Thyroid gland (tissue), 4 donors: ENCODE measurements at regions not wholly inside any gene's neighbourhood (a gene's known extent, or its start where the extent isn't known, plus 50 kb on each side); places are given as distances from the start of the nearest gene placed in this dataset.

ENCODE experiments used
- DNase-seq, 2 donors: peaks; one replicate each; pipeline ENCODE4 v3.0.0-alpha.2; 2019
- H3K27ac ChIP-seq, 3 donors: fragments of 200-600 bp; sonication (generic); 1 replicate in 2 of 3; 2 replicates in 1 of 3; pipeline ENCODE4 v1.5.1; 2016 to 2019; ENCODE audit warnings: mild to moderate bottlenecking in 1 of 3, moderate library complexity in 1 of 3
- H3K27me3 ChIP-seq: fragments of 200-600 bp; sonication (generic); one replicate; pipeline ENCODE4 v1.5.1; 2019
- H3K36me3 ChIP-seq, 2 donors: fragments of 200-600 bp; sonication (generic); one replicate each; pipeline ENCODE4 v1.5.1; 2016 to 2019
- H3K4me1 ChIP-seq, 2 donors: fragments of 200-600 bp; sonication (generic); one replicate each; pipeline ENCODE4 v1.5.1; 2017 to 2019
- H3K4me3 ChIP-seq, 3 donors: fragments of 200-600 bp; sonication (generic); replicated peaks in 1 of 3; 1 replicate in 2 of 3; 2 replicates in 1 of 3; pipeline ENCODE4 v1.5.1; 2016; ENCODE audit warnings: mild to moderate bottlenecking in 1 of 3
- H3K9me3 ChIP-seq: fragments of 200-600 bp; sonication (generic); one replicate; pipeline ENCODE4 v1.5.1; 2017
- POLR2A ChIP-seq, 2 donors: fragments of 450-650 bp; IDR thresholded peaks; one replicate each; pipeline ENCODE4 v1.6.1; 2017; ENCODE audit warnings: antibody characterized with exemption in 2 of 2, mild to moderate bottlenecking in 2 of 2, moderate library complexity in 1 of 2
- WGBS, 2 donors: methylation state at CpG; one replicate each; pipeline ENCODE4 v1.1.5; 2017; 5-methylcytosine and 5-hydroxymethylcytosine counted together
- intact Hi-C: fragments of 100-400 bp; cut with DNase I; formaldehyde crosslinking; loops from one replicate; pipeline ENCODE4 v1.15.1; 2023
- TF ChIP-seq, protein P1 (sequence below), 6 experiments: fragments of 200-600 bp in 3 of 6; fragments of 450-650 bp in 3 of 6; sonication (generic) in 3 of 6; IDR thresholded peaks; one replicate each; pipeline ENCODE4 v1.5.1; 2016 to 2019; ENCODE audit warnings: antibody characterized with exemption in 6 of 6, mild to moderate bottlenecking in 2 of 6, inconsistent platforms in 1 of 6, moderate library complexity in 1 of 6

GRCh38 chr16:72500545-72500944, 328.6 kb upstream of the PMFBP1 start:
- WGBS, 2 donors: 93 to 97% methylated on average over 5 of the region's 5 CpGs

GRCh38 chr16:72493716-72494415, 321.9 kb upstream of the PMFBP1 start:
- TF ChIP-seq POLR2A (IDR thresholded peaks at IDR 0.05): no peak
- TF ChIP-seq, protein P1, sequence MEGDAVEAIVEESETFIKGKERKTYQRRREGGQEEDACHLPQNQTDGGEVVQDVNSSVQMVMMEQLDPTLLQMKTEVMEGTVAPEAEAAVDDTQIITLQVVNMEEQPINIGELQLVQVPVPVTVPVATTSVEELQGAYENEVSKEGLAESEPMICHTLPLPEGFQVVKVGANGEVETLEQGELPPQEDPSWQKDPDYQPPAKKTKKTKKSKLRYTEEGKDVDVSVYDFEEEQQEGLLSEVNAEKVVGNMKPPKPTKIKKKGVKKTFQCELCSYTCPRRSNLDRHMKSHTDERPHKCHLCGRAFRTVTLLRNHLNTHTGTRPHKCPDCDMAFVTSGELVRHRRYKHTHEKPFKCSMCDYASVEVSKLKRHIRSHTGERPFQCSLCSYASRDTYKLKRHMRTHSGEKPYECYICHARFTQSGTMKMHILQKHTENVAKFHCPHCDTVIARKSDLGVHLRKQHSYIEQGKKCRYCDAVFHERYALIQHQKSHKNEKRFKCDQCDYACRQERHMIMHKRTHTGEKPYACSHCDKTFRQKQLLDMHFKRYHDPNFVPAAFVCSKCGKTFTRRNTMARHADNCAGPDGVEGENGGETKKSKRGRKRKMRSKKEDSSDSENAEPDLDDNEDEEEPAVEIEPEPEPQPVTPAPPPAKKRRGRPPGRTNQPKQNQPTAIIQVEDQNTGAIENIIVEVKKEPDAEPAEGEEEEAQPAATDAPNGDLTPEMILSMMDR (IDR thresholded peaks at IDR 0.05): no peak
- no peaks in the 10 kb centered on the region for H3K36me3 ChIP-seq
- H3K4me3 ChIP-seq: no peak overlapping the region

More at GRCh38 chr16:72500545-72500944, 328.6 kb upstream of the PMFBP1 start:
- TF ChIP-seq, protein P1 (IDR thresholded peaks at IDR 0.05): no peak
- no peak for TF ChIP-seq POLR2A (IDR thresholded peaks at IDR 0.05)
- DNase-seq: no peak
- Histone ChIP-seq H3K4me1 (no peaks in the 10 kb centered on the region), H3K36me3 (no peaks in the 10 kb centered on the region), H3K9me3 (no peaks in the 10 kb centered on the region), H3K4me3 (no peak overlapping the region), H3K27ac (no peak overlapping the region), H3K27me3 (no peaks in the 10 kb centered on the region)
- intact Hi-C loops: no loop called here

GRCh38 chr16:72487283-72487682, 315.3 kb upstream of the PMFBP1 start:
- Histone ChIP-seq H3K36me3 (no peaks in the 10 kb centered on the region), H3K9me3 (no peaks in the 10 kb centered on the region), H3K4me3 (no peak overlapping the region), H3K27me3 (no peaks in the 10 kb centered on the region), H3K4me1 (no peaks in the 10 kb centered on the region), H3K27ac (no peak overlapping the region)
- intact Hi-C loops: no loop called here
- 96% methylated on average over 1 of the region's 1 CpG for WGBS, 2 donors
- TF ChIP-seq POLR2A (IDR thresholded peaks at IDR 0.05): no peak
- TF ChIP-seq, protein P1 (IDR thresholded peaks at IDR 0.05): no peak
- no peak for DNase-seq

More at GRCh38 chr16:72493716-72494415, 321.9 kb upstream of the PMFBP1 start:
- Histone ChIP-seq H3K9me3 (no peaks in the 10 kb centered on the region), H3K27ac (no peak overlapping the region), H3K27me3 (no peaks in the 10 kb centered on the region), H3K4me1 (no peaks in the 10 kb centered on the region)
- intact Hi-C loops: no loop called here
- DNase-seq: no peak
- 82 to 88% methylated on average over 9 of the region's 9 CpGs for WGBS, 2 donors

GRCh38 chr16:72482695-72483094, 310.7 kb upstream of the PMFBP1 start:
- Histone ChIP-seq H3K4me3 (no peak overlapping the region), H3K27ac (no peak overlapping the region), H3K4me1 (no peaks in the 10 kb centered on the region), H3K9me3 (no peaks in the 10 kb centered on the region), H3K27me3 (no peaks in the 10 kb centered on the region), H3K36me3 (no peaks in the 10 kb centered on the region)
- intact Hi-C loops: no loop called here
- no peak for DNase-seq
- TF ChIP-seq, protein P1 (IDR thresholded peaks at IDR 0.05): no peak
- TF ChIP-seq POLR2A (IDR thresholded peaks at IDR 0.05): no peak
- 78 to 87% methylated on average over 3 of the region's 3 CpGs for WGBS, 2 donors

GRCh38 chr16:72481419-72481818, 309.5 kb upstream of the PMFBP1 start:
- intact Hi-C loops: no loop called here
- H3K27me3 ChIP-seq: no peaks in the 10 kb centered on the region
- TF ChIP-seq, protein P1 (IDR thresholded peaks at IDR 0.05): no peak
- no peak for TF ChIP-seq POLR2A (IDR thresholded peaks at IDR 0.05)
- H3K27ac ChIP-seq: no peak overlapping the region
- no peaks in the 10 kb centered on the region for H3K36me3 ChIP-seq
- no peak overlapping the region for H3K4me3 ChIP-seq
- no peaks in the 10 kb centered on the region for H3K4me1 ChIP-seq
- H3K9me3 ChIP-seq: no peaks in the 10 kb centered on the region
- no peak for DNase-seq
